Natural killer cell (primary cell): ENCODE measurements at regions not wholly inside any gene's neighbourhood (a gene's known extent, or its start where the extent isn't known, plus 50 kb on each side); places are given as distances from the start of the nearest gene placed in this dataset.

Source experiments
- ATAC-seq, 3 donors: fragments of 150-1000 bp in 2 of 3; fragments of 200-7000 bp in 1 of 3; cut with Tn5 transposase; 1 replicate in 1 of 3; 2 replicates in 2 of 3; pipeline ENCODE4 v1.10.0; 2021; ENCODE audit warnings: mild to moderate bottlenecking in 2 of 3, moderate library complexity in 2 of 3
- DNase-seq, 2 donors: peaks; one replicate each; pipeline versions ENCODE4 v3.0.0 to v3.0.0-alpha.2; 2013 to 2021; ENCODE audit warnings: mixed read lengths in 1 of 2
- H3K27ac ChIP-seq: one replicate; pipeline ENCODE4 v1.5.1; 2013; ENCODE audit warnings: mild to moderate bottlenecking, low read length
- H3K27me3 ChIP-seq: one replicate; pipeline ENCODE4 v1.6.1; 2013; ENCODE audit warnings: low read length; ENCODE audit not compliant: control insufficient read depth, insufficient read depth
- H3K36me3 ChIP-seq: one replicate; pipeline ENCODE4 v1.6.1; 2013; ENCODE audit warnings: low read length; ENCODE audit not compliant: control insufficient read depth, insufficient read depth
- H3K4me1 ChIP-seq: one replicate; pipeline ENCODE4 v1.6.1; 2013; ENCODE audit warnings: low read length; ENCODE audit not compliant: control insufficient read depth, insufficient read depth
- H3K4me3 ChIP-seq: one replicate; pipeline ENCODE4 v1.5.1; 2013; ENCODE audit warnings: low read length
- H3K9me3 ChIP-seq: one replicate; pipeline ENCODE4 v1.6.1; 2013; ENCODE audit warnings: low read length; ENCODE audit not compliant: control insufficient read depth, insufficient read depth
- H3K27ac Mint-ChIP-seq, 2 donors: one replicate each; pipeline ENCODE4 v1.8.0; 2022; ENCODE audit warnings: mild to moderate bottlenecking in 2 of 2, mixed read lengths in 2 of 2, moderate library complexity in 1 of 2
- H3K27me3 Mint-ChIP-seq, 2 donors: one replicate each; pipeline ENCODE4 v1.8.0; 2022; ENCODE audit warnings: low read depth in 2 of 2, mixed read lengths in 2 of 2
- H3K36me3 Mint-ChIP-seq: one replicate; pipeline ENCODE4 v1.8.0; 2022; ENCODE audit warnings: mixed read lengths
- H3K4me1 Mint-ChIP-seq, 2 donors: one replicate each; pipeline ENCODE4 v1.8.0; 2022; ENCODE audit warnings: mixed read lengths in 2 of 2
- H3K4me3 Mint-ChIP-seq: one replicate; pipeline ENCODE4 v1.8.0; 2022; ENCODE audit warnings: mild to moderate bottlenecking, moderate library complexity, mixed read lengths
- H3K9me3 Mint-ChIP-seq, 2 donors: one replicate each; pipeline ENCODE4 v1.8.0; 2022; ENCODE audit warnings: mixed read lengths in 2 of 2
- WGBS: methylation state at CpG from one replicate; pipeline ENCODE4 v1.1.7; 2013; ENCODE audit warnings: missing lambda C conversion rate; ENCODE audit not compliant: insufficient coverage; 5-methylcytosine and 5-hydroxymethylcytosine counted together
- intact Hi-C: fragments of 100-400 bp; cut with micrococcal nuclease; formaldehyde crosslinking; loops from one replicate; pipeline ENCODE4 v1.14.2; 2022
- TF ChIP-seq, protein P1 (sequence below): fragments of 200-600 bp; IDR thresholded peaks from one replicate; pipeline ENCODE4 v1.8.0; 2022; ENCODE audit warnings: antibody characterized with exemption

DNA sequence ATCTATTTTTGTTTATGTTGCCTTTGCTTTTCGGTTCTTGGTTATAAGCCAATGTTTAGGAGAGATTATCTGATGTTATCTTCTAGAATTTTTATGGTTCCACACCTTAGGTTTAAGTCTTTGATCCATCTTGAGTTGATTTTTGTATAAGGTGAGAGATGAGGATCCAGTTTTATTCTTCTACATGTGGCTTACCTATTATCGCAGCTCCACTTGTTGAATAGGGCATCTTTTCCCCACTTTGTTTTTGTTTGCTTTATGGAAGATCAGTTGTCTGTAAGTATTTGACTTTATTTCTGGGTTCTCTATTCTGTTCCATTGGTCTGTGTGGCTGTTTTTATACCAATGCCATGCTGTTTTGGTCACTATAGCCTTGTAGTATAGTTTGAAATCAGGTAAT is 927.0 kb downstream of the UQCRFS1 start:
- Mint-ChIP-seq H3K4me3 (no peak overlapping the region), H3K27me3 (peaks cover 36 to 49% of the 10 kb centered on the region in 2 donors), H3K4me1 (no peaks in the 10 kb centered on the region), H3K9me3 (peaks cover 0 to 6% of the 10 kb centered on the region in 2 donors), H3K36me3 (peaks cover 7% of the 10 kb centered on the region), H3K27ac (no peak overlapping the region)
- WGBS: 85% methylated on average over 2 of the region's 2 CpGs
- no peak for DNase-seq
- Histone ChIP-seq H3K27ac (no peak overlapping the region), H3K9me3 (no peaks in the 10 kb centered on the region), H3K4me3 (no peak overlapping the region), H3K27me3 (no peaks in the 10 kb centered on the region), H3K4me1 (no peaks in the 10 kb centered on the region), H3K36me3 (no peaks in the 10 kb centered on the region)
- TF ChIP-seq, protein P1, sequence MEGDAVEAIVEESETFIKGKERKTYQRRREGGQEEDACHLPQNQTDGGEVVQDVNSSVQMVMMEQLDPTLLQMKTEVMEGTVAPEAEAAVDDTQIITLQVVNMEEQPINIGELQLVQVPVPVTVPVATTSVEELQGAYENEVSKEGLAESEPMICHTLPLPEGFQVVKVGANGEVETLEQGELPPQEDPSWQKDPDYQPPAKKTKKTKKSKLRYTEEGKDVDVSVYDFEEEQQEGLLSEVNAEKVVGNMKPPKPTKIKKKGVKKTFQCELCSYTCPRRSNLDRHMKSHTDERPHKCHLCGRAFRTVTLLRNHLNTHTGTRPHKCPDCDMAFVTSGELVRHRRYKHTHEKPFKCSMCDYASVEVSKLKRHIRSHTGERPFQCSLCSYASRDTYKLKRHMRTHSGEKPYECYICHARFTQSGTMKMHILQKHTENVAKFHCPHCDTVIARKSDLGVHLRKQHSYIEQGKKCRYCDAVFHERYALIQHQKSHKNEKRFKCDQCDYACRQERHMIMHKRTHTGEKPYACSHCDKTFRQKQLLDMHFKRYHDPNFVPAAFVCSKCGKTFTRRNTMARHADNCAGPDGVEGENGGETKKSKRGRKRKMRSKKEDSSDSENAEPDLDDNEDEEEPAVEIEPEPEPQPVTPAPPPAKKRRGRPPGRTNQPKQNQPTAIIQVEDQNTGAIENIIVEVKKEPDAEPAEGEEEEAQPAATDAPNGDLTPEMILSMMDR: no peak
- intact Hi-C loops: no loop called here
- no peak for ATAC-seq

DNA sequence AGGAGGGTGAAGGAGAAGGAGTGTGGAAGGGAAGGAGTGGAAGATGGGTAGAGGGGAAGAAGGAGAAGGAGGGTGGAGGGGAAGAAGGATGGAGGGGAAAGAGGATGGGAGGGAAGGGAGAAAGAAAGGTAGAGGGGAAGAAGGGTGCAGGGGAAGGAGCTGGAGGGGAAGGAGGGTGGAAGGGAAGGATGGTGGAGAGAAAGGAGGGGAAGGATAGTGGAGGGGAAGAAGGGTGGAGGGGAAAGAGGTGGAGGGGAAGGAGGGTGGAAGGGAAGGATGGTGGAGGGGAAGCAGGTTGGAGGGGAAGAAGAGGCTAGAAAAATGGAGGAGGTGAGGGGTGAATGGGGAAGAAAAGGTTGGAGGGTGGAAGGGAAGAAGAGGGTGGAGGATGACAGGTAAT is 927.9 kb downstream of the UQCRFS1 start:
- Mint-ChIP-seq H3K4me3 (no peak overlapping the region), H3K4me1 (no peaks in the 10 kb centered on the region), H3K36me3 (peaks cover 7% of the 10 kb centered on the region), H3K27me3 (peaks cover 36 to 55% of the 10 kb centered on the region in 2 donors), H3K27ac (no peak overlapping the region), H3K9me3 (peaks cover 0 to 6% of the 10 kb centered on the region in 2 donors)
- H3K27ac ChIP-seq: no peak overlapping the region
- no peaks in the 10 kb centered on the region for H3K9me3 ChIP-seq
- TF ChIP-seq, protein P1: no peak
- no peaks in the 10 kb centered on the region for H3K36me3 ChIP-seq
- intact Hi-C loops: no loop called here
- H3K27me3 ChIP-seq: no peaks in the 10 kb centered on the region
- H3K4me3 ChIP-seq: no peak overlapping the region
- no peaks in the 10 kb centered on the region for H3K4me1 ChIP-seq
- no peak for DNase-seq
- no peak for ATAC-seq

DNA sequence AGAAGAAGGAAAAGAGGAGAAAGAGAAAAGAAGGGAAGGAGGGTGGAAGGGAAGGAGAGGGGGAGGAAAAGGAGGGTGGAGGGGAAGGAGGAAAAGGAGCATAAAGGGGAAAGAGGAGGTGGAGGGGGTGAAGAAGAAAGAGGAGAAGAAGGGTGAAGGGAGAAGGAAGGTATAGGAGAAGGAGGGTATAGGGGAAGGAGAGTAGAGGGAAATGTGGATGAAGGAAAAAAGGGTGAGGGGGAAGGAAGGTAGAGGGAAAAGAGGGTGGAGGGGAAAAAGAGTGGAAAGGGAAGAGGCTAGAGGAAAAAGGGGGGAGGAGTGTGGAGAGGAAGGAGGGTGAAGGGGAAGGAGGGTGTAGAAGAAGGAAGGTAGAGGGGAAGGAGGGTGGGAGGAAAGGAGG is 928.6 kb downstream of the UQCRFS1 start:
- Mint-ChIP-seq H3K27ac (no peak overlapping the region), H3K4me3 (no peak overlapping the region), H3K36me3 (peaks cover 7% of the 10 kb centered on the region), H3K4me1 (no peaks in the 10 kb centered on the region), H3K27me3 (peaks cover 36 to 57% of the 10 kb centered on the region in 2 donors), H3K9me3 (peaks cover 0 to 6% of the 10 kb centered on the region in 2 donors)
- H3K27ac ChIP-seq: no peak overlapping the region
- no peak overlapping the region for H3K4me3 ChIP-seq
- DNase-seq: no peak
- intact Hi-C loops: no loop called here
- no peak for ATAC-seq
- H3K36me3 ChIP-seq: no peaks in the 10 kb centered on the region
- no peaks in the 10 kb centered on the region for H3K27me3 ChIP-seq
- H3K9me3 ChIP-seq: no peaks in the 10 kb centered on the region
- TF ChIP-seq, protein P1: no peak
- H3K4me1 ChIP-seq: no peaks in the 10 kb centered on the region

DNA sequence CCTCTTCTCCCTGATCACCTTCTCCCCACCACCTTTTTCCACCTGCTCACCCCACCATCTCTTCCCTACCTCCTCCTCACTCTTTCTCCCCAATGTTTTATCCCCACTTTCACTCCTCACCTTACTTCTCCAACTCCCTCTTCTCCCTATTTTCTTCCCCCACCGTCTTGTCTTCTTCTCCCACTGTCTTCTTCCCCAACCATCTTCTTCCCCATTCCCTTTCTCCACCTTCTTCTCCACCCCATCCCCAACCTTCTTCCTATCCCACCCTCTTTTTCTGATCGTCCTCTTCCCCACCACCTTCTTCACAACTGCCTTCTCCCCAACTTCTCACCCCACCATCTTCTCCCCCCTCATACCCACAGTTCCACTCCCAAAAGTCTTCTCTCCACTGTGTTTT is 929.4 kb downstream of the UQCRFS1 start:
- H3K4me3 Mint-ChIP-seq: no peak overlapping the region
- H3K27ac ChIP-seq: no peak overlapping the region
- peaks cover 40 to 57% of the 10 kb centered on the region in 2 donors for H3K27me3 Mint-ChIP-seq
- TF ChIP-seq, protein P1: no peak
- no peak overlapping the region for H3K27ac Mint-ChIP-seq
- no peaks in the 10 kb centered on the region for H3K4me1 Mint-ChIP-seq
- peaks cover 7% of the 10 kb centered on the region for H3K36me3 Mint-ChIP-seq
- no peaks in the 10 kb centered on the region for H3K36me3 ChIP-seq
- no peaks in the 10 kb centered on the region for H3K9me3 ChIP-seq
- no peak overlapping the region for H3K4me3 ChIP-seq
- H3K9me3 Mint-ChIP-seq: peaks cover 0 to 6% of the 10 kb centered on the region in 2 donors
- WGBS: 76% methylated on average over 2 of the region's 2 CpGs
- no peak for ATAC-seq
- H3K27me3 ChIP-seq: no peaks in the 10 kb centered on the region
- no peaks in the 10 kb centered on the region for H3K4me1 ChIP-seq
- DNase-seq: no peak
- intact Hi-C loops: no loop called here
